ENCODE measurements at regions not wholly inside any gene's neighbourhood (a gene's known extent, or its start where the extent isn't known, plus 50 kb on each side); places are given as distances from the start of the nearest gene placed in this dataset.

GRCh38 chr5:68995845-68996545 is 97.8 kb upstream of the SLC30A5 start:
- BruUV-seq (replicated peaks) = no TSS peak
- no peaks in the 10 kb centered on the region for H4K20me1 ChIP-seq (ENCODE audit: insufficient read depth, low read length)
- no peak overlapping the region for H3K9ac ChIP-seq (ENCODE audit: insufficient read depth, low read depth, low read length)
- no peaks in the 10 kb centered on the region for H3K79me2 ChIP-seq (ENCODE audit: insufficient read depth, low read length)
- ATAC-seq (no peak), FAIRE-seq (no peak), DNase-seq (ENCODE audit: low spot score) (no peak)
- POLR2A ChIA-PET = no interaction called here
- in situ Hi-C loops (cut with HindIII; ENCODE audit: extremely low pct_ligation_motif_present, low pct_unique_long_range_greater_than_20kb) = no loop called here
- H3K9me3 ChIP-seq (ENCODE audit: low read length) = no peaks in the 10 kb centered on the region
- CTCF ChIA-PET (ENCODE audit: low intra/inter-chr PET ratio, low total read pairs) = no interaction called here
- H3K4me3 ChIP-seq (replicated peaks in 1 of 3; ENCODE audit: insufficient read depth in 1 of 3, low read depth in 2 of 3, low read length in 3 of 3) = no peak overlapping the region
- no peaks in the 10 kb centered on the region for H3K4me1 ChIP-seq (ENCODE audit: insufficient read depth, low read length)
- WGBS (ENCODE audit: low lambda C conversion rate) = 38% methylated on average over 11 of the region's 11 CpGs
- no peak overlapping the region for H2AFZ ChIP-seq (ENCODE audit: low read length)
- H3K4me2 ChIP-seq (ENCODE audit: low read depth, low read length) = no peak overlapping the region
- intact Hi-C loops (cut with micrococcal nuclease; ENCODE audit: unreplicated experiment) = no loop called here
- no peak overlapping the region for H3K27ac ChIP-seq (ENCODE audit: extremely low read length, insufficient read depth, low read length)
- 0 out of 5 replicates have a peak, but pooled peaks cover 0 to 10% of the 10 kb centered on the region in 2 experiments for H3K27me3 ChIP-seq (ENCODE audit: control insufficient read depth in 1 of 2, insufficient read depth in 2 of 2, low read length in 2 of 2)
- no peaks in the 10 kb centered on the region for H3K36me3 ChIP-seq (replicated peaks in 1 of 2; ENCODE audit: control insufficient read depth in 1 of 2, insufficient read depth in 2 of 2, low read length in 2 of 2)
- TF ChIP-seq KLF15 (CRISPR knock-in tag; IDR thresholded peaks at IDR 0.05; ENCODE audit: borderline replicate concordance) = no peak
- no peak for TF ChIP-seq ZBTB7B (CRISPR knock-in tag; IDR thresholded peaks at IDR 0.05)
- TF ChIP-seq U2AF1 (optimal IDR thresholded peaks at IDR 0.05; ENCODE audit: low read depth, low read length) = no peak
- no peak for TF ChIP-seq ZNF326 (CRISPR knock-in tag; IDR thresholded peaks at IDR 0.05; ENCODE audit: borderline replicate concordance)
- no peak for TF ChIP-seq ZNF891 (CRISPR knock-in tag; IDR thresholded peaks at IDR 0.05)
- TF ChIP-seq ZNF503 (CRISPR knock-in tag; IDR thresholded peaks at IDR 0.05) = no peak
- TF ChIP-seq ZNF331 (CRISPR knock-in tag; IDR thresholded peaks at IDR 0.05) = no peak
- TF ChIP-seq NRL (CRISPR knock-in tag; IDR thresholded peaks at IDR 0.05; ENCODE audit: borderline replicate concordance) = no peak
- no peak for TF ChIP-seq SALL1 (CRISPR knock-in tag; IDR thresholded peaks at IDR 0.05)
- TF ChIP-seq, protein P1, sequence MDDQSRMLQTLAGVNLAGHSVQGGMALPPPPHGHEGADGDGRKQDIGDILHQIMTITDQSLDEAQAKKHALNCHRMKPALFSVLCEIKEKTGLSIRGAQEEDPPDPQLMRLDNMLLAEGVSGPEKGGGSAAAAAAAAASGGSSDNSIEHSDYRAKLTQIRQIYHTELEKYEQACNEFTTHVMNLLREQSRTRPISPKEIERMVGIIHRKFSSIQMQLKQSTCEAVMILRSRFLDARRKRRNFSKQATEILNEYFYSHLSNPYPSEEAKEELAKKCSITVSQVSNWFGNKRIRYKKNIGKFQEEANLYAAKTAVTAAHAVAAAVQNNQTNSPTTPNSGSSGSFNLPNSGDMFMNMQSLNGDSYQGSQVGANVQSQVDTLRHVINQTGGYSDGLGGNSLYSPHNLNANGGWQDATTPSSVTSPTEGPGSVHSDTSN (CRISPR knock-in tag; IDR thresholded peaks at IDR 0.05; ENCODE audit: borderline replicate concordance) = no peak
- no peak for TF ChIP-seq SMC3 (IDR thresholded peaks at IDR 0.05; ENCODE audit: low read length)
- TF ChIP-seq MAZ (IDR thresholded peaks at IDR 0.05; ENCODE audit: borderline replicate concordance, low read depth, low read length) = no peak
- TF ChIP-seq MAZ (CRISPR knock-in tag; IDR thresholded peaks at IDR 0.05; ENCODE audit: low read depth) = no peak
- no peak for TF ChIP-seq ZFP90 (CRISPR knock-in tag; IDR thresholded peaks at IDR 0.05; ENCODE audit: borderline replicate concordance)
- TF ChIP-seq, protein P2, sequence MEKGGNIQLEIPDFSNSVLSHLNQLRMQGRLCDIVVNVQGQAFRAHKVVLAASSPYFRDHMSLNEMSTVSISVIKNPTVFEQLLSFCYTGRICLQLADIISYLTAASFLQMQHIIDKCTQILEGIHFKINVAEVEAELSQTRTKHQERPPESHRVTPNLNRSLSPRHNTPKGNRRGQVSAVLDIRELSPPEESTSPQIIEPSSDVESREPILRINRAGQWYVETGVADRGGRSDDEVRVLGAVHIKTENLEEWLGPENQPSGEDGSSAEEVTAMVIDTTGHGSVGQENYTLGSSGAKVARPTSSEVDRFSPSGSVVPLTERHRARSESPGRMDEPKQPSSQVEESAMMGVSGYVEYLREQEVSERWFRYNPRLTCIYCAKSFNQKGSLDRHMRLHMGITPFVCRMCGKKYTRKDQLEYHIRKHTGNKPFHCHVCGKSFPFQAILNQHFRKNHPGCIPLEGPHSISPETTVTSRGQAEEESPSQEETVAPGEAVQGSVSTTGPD (CRISPR knock-in tag; IDR thresholded peaks at IDR 0.05) = no peak
- no peak for TF ChIP-seq ZNF879 (CRISPR knock-in tag; IDR thresholded peaks at IDR 0.05)
- no peak for TF ChIP-seq PHF5A (CRISPR knock-in tag; IDR thresholded peaks at IDR 0.05; ENCODE audit: low read depth, unreplicated experiment)

All from HepG2 (cell line).